B cell (primary cell): ENCODE measurements at regions not wholly inside any gene's neighbourhood (a gene's known extent, or its start where the extent isn't known, plus 50 kb on each side); places are given as distances from the start of the nearest gene placed in this dataset.

ENCODE experiments used
- ATAC-seq: fragments of 200-7000 bp; cut with Tn5 transposase; one replicate; pipeline ENCODE4 v1.10.0; 2021; ENCODE audit warnings: low read depth, mild to moderate bottlenecking, moderate number of reproducible peaks, moderate library complexity
- CTCF ChIA-PET: fragments of 350-600 bp; sonication (Branson Sonifier 250); formaldehyde crosslinking; loops from one replicate; lab custom pipeline; 2021; ENCODE audit warnings: antibody characterized with exemption, inconsistent platforms; lab: Charles Lee
- POLR2A ChIA-PET: fragments of 350-600 bp; sonication (Branson Sonifier 250); formaldehyde crosslinking; loops from one replicate; lab custom pipeline; 2021; ENCODE audit warnings: antibody characterized with exemption; lab: Charles Lee
- DNase-seq: peaks from one replicate; pipeline ENCODE4 v3.0.0; 2013
- H2AFZ ChIP-seq: 2 replicates; pipeline ENCODE4 v1.6.1; 2012; ENCODE audit warnings: mild to moderate bottlenecking, low read depth, low read length; ENCODE audit not compliant: insufficient read depth, poor library complexity, severe bottlenecking
- H3K27ac ChIP-seq, 2 donors: 1 replicate in 1 of 2; 2 replicates in 1 of 2; pipeline ENCODE4 v1.5.1; 2012 to 2013; ENCODE audit warnings: low read length in 2 of 2, mild to moderate bottlenecking in 2 of 2, moderate library complexity in 1 of 2
- H3K27me3 ChIP-seq, 4 experiments: fragments of 200-600 bp in 1 of 4; sonication (generic) in 1 of 4; replicated peaks in 1 of 4; 1 replicate in 2 of 4; 2 replicates in 2 of 4; pipeline versions ENCODE4 v1.6.1 to v1.7.0; 2013 to 2016; ENCODE audit warnings: low read length in 3 of 4, mild to moderate bottlenecking in 2 of 4, mixed read lengths in 1 of 4, moderate library complexity in 1 of 4; ENCODE audit not compliant: insufficient read depth in 4 of 4, control insufficient read depth in 3 of 4; ENCODE audit errors: control extremely low read depth in 1 of 4
- H3K36me3 ChIP-seq, 2 experiments: replicated peaks in 1 of 2; 1 replicate in 1 of 2; 2 replicates in 1 of 2; pipeline versions ENCODE4 v1.6.1 to v1.7.1; 2013; ENCODE audit warnings: low read length in 1 of 2; ENCODE audit not compliant: insufficient read depth in 2 of 2, control insufficient read depth in 1 of 2; ENCODE audit errors: control extremely low read depth in 1 of 2, extremely low read depth in 1 of 2
- H3K4me1 ChIP-seq, 2 donors: fragments of 200-600 bp in 1 of 2; sonication (generic) in 1 of 2; 1 replicate in 1 of 2; 2 replicates in 1 of 2; pipeline versions ENCODE4 v1.5.1 to v1.6.1; 2013 to 2017; ENCODE audit warnings: low read length in 2 of 2; ENCODE audit not compliant: control insufficient read depth in 2 of 2, insufficient read depth in 2 of 2
- H3K4me2 ChIP-seq: replicated peaks from 2 replicates; pipeline ENCODE3; 2012; ENCODE audit warnings: mild to moderate bottlenecking, low read depth, low read length; ENCODE audit not compliant: poor library complexity, severe bottlenecking
- H3K4me3 ChIP-seq, 5 experiments: fragments of 200-600 bp in 1 of 5; sonication (generic) in 1 of 5; 1 replicate in 3 of 5; 2 replicates in 2 of 5; pipeline versions ENCODE4 v1.5.1 to v1.7.0; 2011 to 2016; ENCODE audit warnings: low read length in 4 of 5, mild to moderate bottlenecking in 4 of 5, low read depth in 2 of 5, control low read depth in 1 of 5, moderate library complexity in 1 of 5; ENCODE audit not compliant: insufficient read depth in 1 of 5; ENCODE audit errors: control extremely low read depth in 1 of 5, extremely low read depth in 1 of 5
- H3K79me2 ChIP-seq: fragments of 200-600 bp; sonication (generic); one replicate; pipeline ENCODE4 v1.6.0; 2016; ENCODE audit warnings: low read length; ENCODE audit not compliant: control insufficient read depth, insufficient read depth
- H3K9ac ChIP-seq: fragments of 200-600 bp; sonication (generic); 2 replicates; pipeline ENCODE4 v1.6.1; 2017; ENCODE audit warnings: mild to moderate bottlenecking, low read length, moderate library complexity
- H3K9me3 ChIP-seq, 3 donors: one replicate each; pipeline versions ENCODE4 v1.6.1 to v1.7.1; 2013; ENCODE audit warnings: low read length in 2 of 3; ENCODE audit not compliant: control insufficient read depth in 2 of 3, insufficient read depth in 1 of 3; ENCODE audit errors: control extremely low read depth in 1 of 3
- H4K20me1 ChIP-seq: 2 replicates; pipeline ENCODE4 v1.6.0; 2012; ENCODE audit warnings: mild to moderate bottlenecking, low read length; ENCODE audit not compliant: insufficient read depth, control insufficient read depth, poor library complexity, severe bottlenecking
- H3K27ac Mint-ChIP-seq: one replicate; pipeline ENCODE4 v1.8.0; 2021; ENCODE audit warnings: mixed read lengths
- H3K27me3 Mint-ChIP-seq: one replicate; pipeline ENCODE4 v1.8.0; 2021; ENCODE audit warnings: mixed read lengths
- H3K4me1 Mint-ChIP-seq: one replicate; pipeline ENCODE4 v1.8.0; 2021; ENCODE audit warnings: mixed read lengths
- H3K4me3 Mint-ChIP-seq: one replicate; pipeline ENCODE4 v1.8.0; 2021; ENCODE audit warnings: mixed read lengths
- H3K9me3 Mint-ChIP-seq: one replicate; pipeline ENCODE4 v1.8.0; 2022; ENCODE audit warnings: mixed read lengths; ENCODE audit not compliant: insufficient read depth
- CTCF ChIP-seq: fragments of 200-600 bp; IDR thresholded peaks from one replicate; pipeline ENCODE4 v1.8.0; 2022; ENCODE audit warnings: antibody characterized with exemption, mild to moderate bottlenecking
- EZH2 ChIP-seq: IDR thresholded peaks from 2 replicates; pipeline ENCODE4 v1.6.1; 2012; ENCODE audit warnings: borderline replicate concordance, low read depth, mild to moderate bottlenecking, moderate library complexity, low read length; ENCODE audit not compliant: insufficient read depth, poor library complexity, severe bottlenecking
- WGBS: methylation state at CpG from one replicate; pipeline ENCODE4 v1.1.5; 2013; ENCODE audit warnings: missing lambda C conversion rate; ENCODE audit not compliant: insufficient coverage; 5-methylcytosine and 5-hydroxymethylcytosine counted together
- intact Hi-C: fragments of 100-400 bp; cut with micrococcal nuclease; formaldehyde crosslinking; loops from one replicate; pipeline ENCODE4 v1.10.0; 2022

GRCh38 chr21:15559660-15560059 lies 170.1 kb upstream of the USP25 start:
- no peak overlapping the region for H3K27ac ChIP-seq
- no peak overlapping the region for H3K9ac ChIP-seq
- no peak overlapping the region for H2AFZ ChIP-seq
- WGBS, result 20% methylated on average over 2 of the region's 2 CpGs
- ChIA-PET CTCF (interaction anchor here (0.6 kb wide), 1 partner anchor 418 kb away, joined by 5 read pairs; no protein-coding TSS in a partner anchor), POLR2A (no interaction called here)
- H3K36me3 ChIP-seq, result no peaks in the 10 kb centered on the region
- H3K79me2 ChIP-seq, result no peaks in the 10 kb centered on the region
- ATAC-seq, result no peak
- Mint-ChIP-seq H3K27ac (no peak overlapping the region), H3K27me3 (peaks cover 9% of the 10 kb centered on the region), H3K4me1 (no peaks in the 10 kb centered on the region), H3K4me3 (no peak overlapping the region), H3K9me3 (peaks cover 2% of the 10 kb centered on the region)
- H3K9me3 ChIP-seq, result peaks cover 0 to 3% (median 0%) of the 10 kb centered on the region in 3 donors
- TF ChIP-seq EZH2 (no peak), CTCF (no peak)
- H3K4me1 ChIP-seq, result no peaks in the 10 kb centered on the region
- no peaks in the 10 kb centered on the region for H4K20me1 ChIP-seq
- H3K4me3 ChIP-seq, result no peak overlapping the region
- no peak for DNase-seq
- intact Hi-C loops, result no loop called here
- H3K27me3 ChIP-seq, result no peaks in the 10 kb centered on the region
- no peak overlapping the region for H3K4me2 ChIP-seq

GRCh38 chr21:15560383-15561056 lies 169.3 kb upstream of the USP25 start:
- H3K9ac ChIP-seq, result no peak overlapping the region
- TF ChIP-seq CTCF, result no peak
- TF ChIP-seq EZH2, result no peak
- no peaks in the 10 kb centered on the region for H3K79me2 ChIP-seq
- no peak overlapping the region for H3K4me3 ChIP-seq
- no peaks in the 10 kb centered on the region for H4K20me1 ChIP-seq
- intact Hi-C loops, result no loop called here
- H3K9me3 ChIP-seq, result peaks cover 0 to 3% (median 0%) of the 10 kb centered on the region in 3 donors
- H3K4me1 ChIP-seq, result no peaks in the 10 kb centered on the region
- H3K4me2 ChIP-seq, result no peak overlapping the region
- H3K4me3 Mint-ChIP-seq, result no peak overlapping the region
- ATAC-seq (no peak), DNase-seq (no peak)
- no peak overlapping the region for H3K27ac ChIP-seq
- H3K9me3 Mint-ChIP-seq, result peaks cover 2% of the 10 kb centered on the region
- peaks cover 9% of the 10 kb centered on the region for H3K27me3 Mint-ChIP-seq
- 70% methylated on average over 4 of the region's 6 CpGs for WGBS
- CTCF ChIA-PET, result no interaction called here
- H3K27me3 ChIP-seq, result no peaks in the 10 kb centered on the region
- no peaks in the 10 kb centered on the region for H3K36me3 ChIP-seq
- H3K27ac Mint-ChIP-seq, result no peak overlapping the region
- H3K4me1 Mint-ChIP-seq, result no peaks in the 10 kb centered on the region
- no peak overlapping the region for H2AFZ ChIP-seq
- POLR2A ChIA-PET, result no interaction called here
